HCT116 (cell line): ENCODE measurements at regions not wholly inside any gene's neighbourhood (a gene's known extent, or its start where the extent isn't known, plus 50 kb on each side); places are given as distances from the start of the nearest gene placed in this dataset.

Experiments used
- CEBPB ChIP-seq: IDR thresholded peaks from 2 replicates; pipeline ENCODE4 v1.6.1; 2012; ENCODE audit warnings: low read depth
- EZH2 ChIP-seq: fragments of 200-600 bp; sonication (generic); IDR thresholded peaks from 2 replicates; pipeline ENCODE4 v1.6.1; 2017; ENCODE audit warnings: antibody characterized with exemption, mixed run types
- JUND ChIP-seq: IDR thresholded peaks from 2 replicates; pipeline ENCODE4 v1.6.1; 2012
- POLR2A ChIP-seq: IDR thresholded peaks from 2 replicates; pipeline ENCODE4 v1.7.0; 2011; ENCODE audit warnings: borderline replicate concordance; ENCODE audit not compliant: insufficient read depth, insufficient read length; ENCODE audit errors: extremely low read depth
- POLR2AphosphoS5 ChIP-seq: IDR thresholded peaks from 2 replicates; pipeline ENCODE4 v1.6.1; 2011; ENCODE audit warnings: mild to moderate bottlenecking, low read depth, low read length, moderate library complexity
- RAD21 ChIP-seq: IDR thresholded peaks from 2 replicates; pipeline ENCODE4 v1.6.1; 2012; ENCODE audit warnings: low read depth, mild to moderate bottlenecking
- SIN3A ChIP-seq: IDR thresholded peaks from 2 replicates; pipeline ENCODE4 v1.6.1; 2012; ENCODE audit warnings: low read depth
- ZNF274 ChIP-seq: fragments of 200-500 bp; sonication (Bioruptor generic); IDR thresholded peaks from 2 replicates; pipeline ENCODE4 v1.6.1; 2014; ENCODE audit warnings: mild to moderate bottlenecking, low read depth, low read length, inconsistent platforms
- TF ChIP-seq, protein P1 (sequence below): IDR thresholded peaks from 2 replicates; pipeline ENCODE4 v1.6.1; 2012
- TF ChIP-seq, protein P2 (sequence below), 3 experiments: fragments of 200-600 bp in 1 of 3; sonication (generic) in 1 of 3; IDR thresholded peaks in 2 of 3; conservative IDR thresholded peaks in 1 of 3; 2 replicates each; pipeline ENCODE4 v1.5.1; 2012 to 2017; ENCODE audit warnings: low read depth in 2 of 3, low read length in 2 of 3, antibody characterized with exemption in 1 of 3, borderline replicate concordance in 1 of 3, control low read depth in 1 of 3, mild to moderate bottlenecking in 1 of 3, mixed read lengths in 1 of 3, mixed run types in 1 of 3, moderate library complexity in 1 of 3; ENCODE audit not compliant: insufficient read depth in 1 of 3

DNA sequence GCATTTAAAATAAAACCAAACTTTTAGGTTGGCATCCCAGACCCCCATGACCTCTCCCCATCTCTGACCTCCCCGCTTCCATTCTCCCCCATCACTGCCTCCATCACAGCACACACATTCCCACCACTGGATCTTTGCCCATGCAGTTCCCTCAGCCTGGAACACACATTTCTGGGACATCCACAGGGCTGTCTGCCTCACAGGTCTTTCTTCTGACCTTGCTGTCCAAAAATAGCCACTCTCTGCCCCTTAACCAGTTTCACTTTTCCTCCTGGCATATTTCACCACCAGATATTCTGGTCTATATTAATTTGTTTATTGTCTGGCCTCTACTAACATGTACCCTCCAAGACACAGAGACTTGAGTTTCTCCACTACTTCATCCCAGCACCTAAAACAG, 75.2 kb upstream of the PRDM11 start:
- no peak for TF ChIP-seq POLR2AphosphoS5
- no peak for TF ChIP-seq POLR2A
- TF ChIP-seq, protein P1, sequence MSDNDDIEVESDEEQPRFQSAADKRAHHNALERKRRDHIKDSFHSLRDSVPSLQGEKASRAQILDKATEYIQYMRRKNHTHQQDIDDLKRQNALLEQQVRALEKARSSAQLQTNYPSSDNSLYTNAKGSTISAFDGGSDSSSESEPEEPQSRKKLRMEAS = no peak
- TF ChIP-seq CEBPB = no peak
- no peak for TF ChIP-seq ZNF274
- TF ChIP-seq EZH2 = no peak
- TF ChIP-seq, protein P2, sequence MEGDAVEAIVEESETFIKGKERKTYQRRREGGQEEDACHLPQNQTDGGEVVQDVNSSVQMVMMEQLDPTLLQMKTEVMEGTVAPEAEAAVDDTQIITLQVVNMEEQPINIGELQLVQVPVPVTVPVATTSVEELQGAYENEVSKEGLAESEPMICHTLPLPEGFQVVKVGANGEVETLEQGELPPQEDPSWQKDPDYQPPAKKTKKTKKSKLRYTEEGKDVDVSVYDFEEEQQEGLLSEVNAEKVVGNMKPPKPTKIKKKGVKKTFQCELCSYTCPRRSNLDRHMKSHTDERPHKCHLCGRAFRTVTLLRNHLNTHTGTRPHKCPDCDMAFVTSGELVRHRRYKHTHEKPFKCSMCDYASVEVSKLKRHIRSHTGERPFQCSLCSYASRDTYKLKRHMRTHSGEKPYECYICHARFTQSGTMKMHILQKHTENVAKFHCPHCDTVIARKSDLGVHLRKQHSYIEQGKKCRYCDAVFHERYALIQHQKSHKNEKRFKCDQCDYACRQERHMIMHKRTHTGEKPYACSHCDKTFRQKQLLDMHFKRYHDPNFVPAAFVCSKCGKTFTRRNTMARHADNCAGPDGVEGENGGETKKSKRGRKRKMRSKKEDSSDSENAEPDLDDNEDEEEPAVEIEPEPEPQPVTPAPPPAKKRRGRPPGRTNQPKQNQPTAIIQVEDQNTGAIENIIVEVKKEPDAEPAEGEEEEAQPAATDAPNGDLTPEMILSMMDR (IDR thresholded peaks at IDR 0.05 in 2 of 3, conservative IDR thresholded peaks at IDR 0.05 in 1 of 3; ENCODE audit: borderline replicate concordance in 1 of 3, insufficient read depth in 1 of 3, low read depth in 2 of 3, low read length in 2 of 3) = no peak
- TF ChIP-seq SIN3A = no peak
- TF ChIP-seq JUND = no peak
- TF ChIP-seq RAD21 = no peak
